NT2/D1 (cell line): ENCODE measurements at regions not wholly inside any gene's neighbourhood (a gene's known extent, or its start where the extent isn't known, plus 50 kb on each side); places are given as distances from the start of the nearest gene placed in this dataset.

ENCODE experiments used
- DNase-seq: peaks from one replicate; pipeline ENCODE4 v3.0.0-alpha.2; 2011; ENCODE audit warnings: low read depth, low spot score
- H3K27me3 ChIP-seq: 2 replicates; pipeline ENCODE4 v1.6.0; 2011; ENCODE audit warnings: mild to moderate bottlenecking; ENCODE audit not compliant: insufficient read length, insufficient read depth
- H3K36me3 ChIP-seq: 2 replicates; pipeline ENCODE4 v1.6.1; 2011; ENCODE audit warnings: mild to moderate bottlenecking, low read length, mixed read lengths; ENCODE audit not compliant: insufficient read depth, insufficient read length
- H3K4me1 ChIP-seq: 2 replicates; pipeline ENCODE4 v1.5.1; 2011; ENCODE audit not compliant: insufficient read depth, insufficient read length
- H3K4me3 ChIP-seq: 2 replicates; pipeline ENCODE4 v1.5.1; 2011; ENCODE audit warnings: low read depth; ENCODE audit not compliant: insufficient read length
- H3K9ac ChIP-seq: 2 replicates; pipeline ENCODE4 v1.6.0; 2011; ENCODE audit warnings: low read depth; ENCODE audit not compliant: insufficient read length
- H3K9me3 ChIP-seq: 2 replicates; pipeline ENCODE4 v1.5.1; 2011; ENCODE audit warnings: mild to moderate bottlenecking, low read length; ENCODE audit not compliant: insufficient read depth
- SUZ12 ChIP-seq: IDR thresholded peaks from 2 replicates; pipeline ENCODE4 v1.6.1; 2011; ENCODE audit not compliant: insufficient read length, insufficient read depth; ENCODE audit errors: extremely low read depth
- YY1 ChIP-seq: IDR thresholded peaks from 2 replicates; pipeline ENCODE4 v1.6.1; 2011; ENCODE audit not compliant: insufficient read length, insufficient read depth
- ZNF274 ChIP-seq: IDR thresholded peaks from 2 replicates; pipeline ENCODE4 v1.6.1; 2011; ENCODE audit warnings: mild to moderate bottlenecking, low read depth, low read length

GRCh38 chr18:75504469-75504868 lies 77.0 kb upstream of the SMIM21 start:
- DNase-seq, result no peak
- H3K36me3 ChIP-seq, result no peaks in the 10 kb centered on the region

GRCh38 chr18:75503615-75504014 lies 76.1 kb upstream of the SMIM21 start:
- Histone ChIP-seq H3K4me3 (no peak overlapping the region), H3K36me3 (no peaks in the 10 kb centered on the region), H3K4me1 (no peaks in the 10 kb centered on the region), H3K9ac (no peak overlapping the region), H3K9me3 (no peaks in the 10 kb centered on the region), H3K27me3 (no peaks in the 10 kb centered on the region)
- TF ChIP-seq YY1 (no peak), SUZ12 (no peak), ZNF274 (no peak)
- no peak for DNase-seq

More at GRCh38 chr18:75504469-75504868, 77.0 kb upstream of the SMIM21 start:
- Histone ChIP-seq H3K4me1 (no peaks in the 10 kb centered on the region), H3K9ac (no peak overlapping the region), H3K4me3 (no peak overlapping the region), H3K9me3 (no peaks in the 10 kb centered on the region), H3K27me3 (no peaks in the 10 kb centered on the region)
- TF ChIP-seq SUZ12, result no peak
- TF ChIP-seq YY1, result no peak
- no peak for TF ChIP-seq ZNF274

- no peak for DNase-seq
- H3K4me3 ChIP-seq, result no peak overlapping the region
Measured at GRCh38 chr18:75502286-75502685, 74.8 kb upstream of the SMIM21 start.

GRCh38 chr18:75500545-75500944 lies 73.0 kb upstream of the SMIM21 start:
- Histone ChIP-seq H3K9me3 (no peaks in the 10 kb centered on the region), H3K9ac (no peak overlapping the region), H3K27me3 (no peaks in the 10 kb centered on the region), H3K36me3 (no peaks in the 10 kb centered on the region), H3K4me3 (no peak overlapping the region), H3K4me1 (no peaks in the 10 kb centered on the region)
- no peak for TF ChIP-seq YY1
- TF ChIP-seq SUZ12, result no peak
- no peak for TF ChIP-seq ZNF274
- DNase-seq, result no peak

More at GRCh38 chr18:75502286-75502685, 74.8 kb upstream of the SMIM21 start:
- no peak for TF ChIP-seq YY1
- no peak overlapping the region for H3K9ac ChIP-seq
- H3K36me3 ChIP-seq, result no peaks in the 10 kb centered on the region
- no peaks in the 10 kb centered on the region for H3K9me3 ChIP-seq
- H3K27me3 ChIP-seq, result no peaks in the 10 kb centered on the region
- H3K4me1 ChIP-seq, result no peaks in the 10 kb centered on the region

- Histone ChIP-seq H3K36me3 (no peaks in the 10 kb centered on the region), H3K9ac (no peak overlapping the region), H3K27me3 (no peaks in the 10 kb centered on the region), H3K4me3 (no peak overlapping the region), H3K9me3 (no peaks in the 10 kb centered on the region), H3K4me1 (no peaks in the 10 kb centered on the region)
- DNase-seq, result no peak
- TF ChIP-seq SUZ12 (no peak), ZNF274 (no peak), YY1 (no peak)
Measured at GRCh38 chr18:75497576-75498235, 70.2 kb upstream of the SMIM21 start.

- no peaks in the 10 kb centered on the region for H3K27me3 ChIP-seq
- no peak overlapping the region for H3K9ac ChIP-seq
- no peak overlapping the region for H3K4me3 ChIP-seq
- DNase-seq, result no peak
- no peaks in the 10 kb centered on the region for H3K36me3 ChIP-seq
- no peak for TF ChIP-seq SUZ12
- no peak for TF ChIP-seq YY1
- TF ChIP-seq ZNF274, result no peak
- no peaks in the 10 kb centered on the region for H3K9me3 ChIP-seq
- H3K4me1 ChIP-seq, result no peaks in the 10 kb centered on the region
Measured at GRCh38 chr18:75496151-75496550, 68.6 kb upstream of the SMIM21 start.

GRCh38 chr18:75492852-75493251 lies 65.3 kb upstream of the SMIM21 start:
- Histone ChIP-seq H3K36me3 (no peaks in the 10 kb centered on the region), H3K27me3 (no peaks in the 10 kb centered on the region), H3K9me3 (no peaks in the 10 kb centered on the region), H3K4me3 (no peak overlapping the region), H3K4me1 (no peaks in the 10 kb centered on the region), H3K9ac (no peak overlapping the region)
- TF ChIP-seq ZNF274, result no peak
- no peak for TF ChIP-seq YY1
- TF ChIP-seq SUZ12, result no peak
- DNase-seq, result no peak
